SK-N-SH (cell line): ENCODE measurements at regions not wholly inside any gene's neighbourhood (a gene's known extent, or its start where the extent isn't known, plus 50 kb on each side); places are given as distances from the start of the nearest gene placed in this dataset.

Experiments used
- CTCF ChIA-PET: fragments of 300-600, 350-600 bp; formaldehyde crosslinking; extraction: SDS; loops from one replicate; lab custom pipeline; 2021; lab: Yijun Ruan, JAX
- POLR2A ChIA-PET: fragments of 350-600 bp; sonication (Branson Sonifier 250); formaldehyde crosslinking; extraction: SDS; loops from one replicate; lab custom pipeline; 2020; ENCODE audit warnings: antibody characterized with exemption, inconsistent platforms; lab: Yijun Ruan, JAX
- DNase-seq: peaks from one replicate; pipeline ENCODE4 v3.0.0; 2012
- H2AFZ ChIP-seq: fragments of 200-600 bp; sonication (generic); 2 replicates; pipeline ENCODE4 v1.8.1; 2016; ENCODE audit warnings: antibody characterized with exemption, mild to moderate bottlenecking, low read depth
- H3F3A ChIP-seq: fragments of 200-600 bp; sonication (generic); replicated peaks from 2 replicates; pipeline ENCODE3; 2016; ENCODE audit warnings: antibody characterized with exemption, mild to moderate bottlenecking; ENCODE audit not compliant: insufficient read depth
- H3K27ac ChIP-seq, 2 experiments: fragments of 200-500 bp in 1 of 2; fragments of 200-600 bp in 1 of 2; sonication (Bioruptor generic) in 1 of 2; sonication (generic), shearing (Covaris generic) in 1 of 2; 2 replicates each; pipeline versions ENCODE4 v1.5.1 to v1.6.1; 2014 to 2016; ENCODE audit warnings: low read depth in 2 of 2, inconsistent platforms in 1 of 2, low read length in 1 of 2, mild to moderate bottlenecking in 1 of 2, mixed read lengths in 1 of 2
- H3K27me3 ChIP-seq: fragments of 200-600 bp; sonication (generic), shearing (Covaris generic); 2 replicates; pipeline ENCODE4 v1.6.1; 2016; ENCODE audit warnings: mixed run types; ENCODE audit not compliant: insufficient read depth
- H3K36me3 ChIP-seq, 2 experiments: fragments of 200-500 bp in 1 of 2; fragments of 200-600 bp in 1 of 2; sonication (Bioruptor generic) in 1 of 2; sonication (generic) in 1 of 2; replicated peaks in 1 of 2; 2 replicates each; pipeline versions ENCODE3 to v1.5.1; 2014 to 2016; ENCODE audit warnings: low read length in 1 of 2, mild to moderate bottlenecking in 1 of 2; ENCODE audit not compliant: insufficient read depth in 2 of 2, control insufficient read depth in 1 of 2
- H3K4me1 ChIP-seq, 2 experiments: fragments of 200-500 bp in 1 of 2; fragments of 200-600 bp in 1 of 2; sonication (Bioruptor generic) in 1 of 2; sonication (generic), shearing (Covaris generic) in 1 of 2; 2 replicates each; pipeline versions ENCODE4 v1.5.1 to v1.6.1; 2014 to 2016; ENCODE audit warnings: low read depth in 1 of 2, low read length in 1 of 2, mixed run types in 1 of 2; ENCODE audit not compliant: insufficient read depth in 2 of 2, control insufficient read depth in 1 of 2
- H3K4me2 ChIP-seq: fragments of 200-600 bp; sonication (generic), shearing (Covaris generic); 2 replicates; pipeline ENCODE4 v1.6.1; 2017; ENCODE audit warnings: mixed run types
- H3K4me3 ChIP-seq, 2 experiments: fragments of 200-500 bp in 1 of 2; fragments of 200-600 bp in 1 of 2; sonication (Bioruptor generic) in 1 of 2; sonication (generic), shearing (Covaris generic) in 1 of 2; 2 replicates each; pipeline versions ENCODE4 v1.5.1 to v1.8.1; 2014 to 2016; ENCODE audit warnings: low read depth in 2 of 2, inconsistent platforms in 1 of 2, low read length in 1 of 2, mild to moderate bottlenecking in 1 of 2, mixed read lengths in 1 of 2, moderate library complexity in 1 of 2
- H3K79me2 ChIP-seq: fragments of 200-600 bp; sonication (generic); 2 replicates; pipeline ENCODE4 v1.8.1; 2017; ENCODE audit warnings: mild to moderate bottlenecking; ENCODE audit not compliant: insufficient read depth
- H3K9ac ChIP-seq: fragments of 200-600 bp; sonication (generic); 2 replicates; pipeline ENCODE4 v1.6.1; 2017; ENCODE audit warnings: mixed run types
- H3K9me2 ChIP-seq: fragments of 200-600 bp; sonication (generic); 2 replicates; pipeline ENCODE4 v1.6.1; 2017; ENCODE audit warnings: mixed run types
- H3K9me3 ChIP-seq: fragments of 200-600 bp; sonication (generic); 2 replicates; pipeline ENCODE4 v1.6.1; 2017; ENCODE audit warnings: mixed run types, mild to moderate bottlenecking, moderate library complexity
- H4K20me1 ChIP-seq: fragments of 200-600 bp; sonication (generic); 2 replicates; pipeline ENCODE4 v1.6.1; 2017; ENCODE audit warnings: mild to moderate bottlenecking, mixed run types; ENCODE audit not compliant: insufficient read depth
- EZH2phosphoT487 ChIP-seq: fragments of 200-600 bp; sonication (generic); IDR thresholded peaks from 2 replicates; pipeline ENCODE4 v1.6.1; 2017; ENCODE audit warnings: low read depth, mixed run types, mild to moderate bottlenecking, antibody characterized with exemption, moderate library complexity, borderline replicate concordance
- FOSL2 ChIP-seq: IDR thresholded peaks from 2 replicates; pipeline ENCODE4 v1.4.0; 2012; ENCODE audit warnings: low read depth, mild to moderate bottlenecking, moderate library complexity, borderline replicate concordance
- FOXJ3 ChIP-seq: sonication (generic); formaldehyde crosslinking; IDR thresholded peaks from 2 replicates; pipeline ENCODE4 v1.5.1; 2020; ENCODE audit warnings: mild to moderate bottlenecking, missing genetic modification reagents
- GATA2 ChIP-seq: sonication (generic); formaldehyde crosslinking; IDR thresholded peaks from 2 replicates; pipeline ENCODE4 v1.5.0; 2020; ENCODE audit warnings: mild to moderate bottlenecking, missing genetic modification reagents
- IRF3 ChIP-seq: fragments of 150-350 bp; IDR thresholded peaks from 2 replicates; pipeline ENCODE4 v1.6.1; 2016; ENCODE audit warnings: mild to moderate bottlenecking, low read depth, low read length
- MAX ChIP-seq: IDR thresholded peaks from 2 replicates; pipeline ENCODE4 v1.4.0; 2012; ENCODE audit warnings: low read depth
- MEF2A ChIP-seq: IDR thresholded peaks from 2 replicates; pipeline ENCODE4 v1.4.0; 2012; ENCODE audit warnings: low read depth, borderline replicate concordance
- NFIC ChIP-seq: IDR thresholded peaks from 2 replicates; pipeline ENCODE4 v1.4.0; 2012; ENCODE audit warnings: borderline replicate concordance
- RAD21 ChIP-seq: IDR thresholded peaks from 2 replicates; pipeline ENCODE4 v1.6.1; 2012; ENCODE audit warnings: mild to moderate bottlenecking, low read length
- REST ChIP-seq: IDR thresholded peaks from 2 replicates; pipeline ENCODE4 v1.6.1; 2012; ENCODE audit warnings: mild to moderate bottlenecking, low read depth, low read length, moderate library complexity
- RFX5 ChIP-seq: IDR thresholded peaks from 2 replicates; pipeline ENCODE4 v1.6.1; 2012; ENCODE audit warnings: mild to moderate bottlenecking, improper control_type of control experiment, low read length
- TAF1 ChIP-seq: IDR thresholded peaks from 2 replicates; pipeline ENCODE4 v1.6.1; 2012; ENCODE audit warnings: low read depth, mild to moderate bottlenecking, low read length, moderate library complexity, borderline replicate concordance
- TCF12 ChIP-seq: IDR thresholded peaks from 2 replicates; pipeline ENCODE4 v1.4.0; 2012
- USF1 ChIP-seq: IDR thresholded peaks from 2 replicates; pipeline ENCODE4 v1.4.0; 2012; ENCODE audit warnings: low read depth, borderline replicate concordance
- WGBS: methylation state at CpG from one replicate; pipeline ENCODE4 v1.1.6; 2017; ENCODE audit warnings: low lambda C conversion rate; 5-methylcytosine and 5-hydroxymethylcytosine counted together

- TF ChIP-seq EZH2phosphoT487 (no peak), GATA2 (CRISPR knock-in tag) (no peak)
Measured at GRCh38 chr4:110702326-110702725, 79.4 kb upstream of the PITX2 start (continued).

- Histone ChIP-seq H3K4me1 (no peaks in the 10 kb centered on the region), H3K9ac (no peak overlapping the region), H3K27me3 (no peaks in the 10 kb centered on the region), H3K36me3 (no peaks in the 10 kb centered on the region), H4K20me1 (no peaks in the 10 kb centered on the region), H3K79me2 (no peaks in the 10 kb centered on the region), H3K9me3 (no peaks in the 10 kb centered on the region), H2AFZ (no peak overlapping the region), H3K27ac (no peak overlapping the region), H3K9me2 (no peaks in the 10 kb centered on the region), H3F3A (no peaks in the 10 kb centered on the region), H3K4me3 (no peak overlapping the region), H3K4me2 (no peak overlapping the region)
- TF ChIP-seq MAX (no peak), MEF2A (no peak), IRF3 (no peak), GATA2 (CRISPR knock-in tag) (no peak), RFX5 (no peak), TCF12 (no peak), USF1 (no peak), NFIC (no peak), REST (no peak), FOXJ3 (no peak), FOSL2 (no peak), TAF1 (no peak), RAD21 (no peak)
- ChIA-PET POLR2A (no interaction called here), CTCF (no interaction called here)
- DNase-seq, result no peak
- 8% methylated on average over 7 of the region's 7 CpGs for WGBS
Measured at GRCh38 chr4:110704748-110705439, 82.0 kb upstream of the PITX2 start.
